Endothelial cell of umbilical vein (primary cell): ENCODE measurements at regions not wholly inside any gene's neighbourhood (a gene's known extent, or its start where the extent isn't known, plus 50 kb on each side); places are given as distances from the start of the nearest gene placed in this dataset.

Experiments used
- BruUV-seq: library from RNA; stranded (reverse); fragments of 400-500 nt; replicated peaks from 2 replicates; lab custom pipeline; 2021; lab: Mats Ljungman, UMichigan
- CTCF ChIA-PET: fragments of 300-600, 350-600 bp; sonication (Branson Sonifier 250); formaldehyde crosslinking; loops from one replicate; lab custom pipeline; 2021; ENCODE audit warnings: antibody characterized with exemption, inconsistent platforms; lab: Charles Lee
- POLR2A ChIA-PET: fragments of 300-600, 350-600 bp; sonication (Branson Sonifier 250); formaldehyde crosslinking; loops from one replicate; lab custom pipeline; 2021; ENCODE audit warnings: antibody characterized with exemption, inconsistent platforms; lab: Charles Lee
- DNase-seq: peaks from one replicate; pipeline ENCODE4 v3.0.0-alpha.2; 2011; ENCODE audit warnings: low read depth, low spot score
- FAIRE-seq: peaks from 2 replicates; lab custom pipeline; 2011; peaks lifted over from hg19 to GRCh38; lab: Jason Lieb, UNC
- H2AFZ ChIP-seq: 2 replicates; pipeline ENCODE4 v1.6.0; 2012; ENCODE audit warnings: low read depth, low read length, control low read depth, inconsistent platforms
- H3K27ac ChIP-seq: 2 replicates; pipeline ENCODE4 v1.5.1; 2011; ENCODE audit warnings: low read depth, mild to moderate bottlenecking, control low read depth, low read length, moderate library complexity; ENCODE audit not compliant: insufficient read depth
- H3K27me3 ChIP-seq, 2 experiments: 2 replicates each; pipeline versions ENCODE4 v1.6.0 to v1.6.1; 2011; ENCODE audit warnings: low read length in 2 of 2, mixed read lengths in 1 of 2; ENCODE audit not compliant: control insufficient read depth in 2 of 2, insufficient read depth in 2 of 2
- H3K36me3 ChIP-seq, 2 experiments: 2 replicates in 1 of 2; 3 replicates in 1 of 2; pipeline ENCODE4 v1.5.1; 2011; ENCODE audit warnings: low read length in 2 of 2, mild to moderate bottlenecking in 1 of 2, moderate library complexity in 1 of 2; ENCODE audit not compliant: control insufficient read depth in 2 of 2, insufficient read depth in 2 of 2; ENCODE audit errors: extremely low read depth in 1 of 2
- H3K4me1 ChIP-seq: 3 replicates; pipeline ENCODE4 v1.5.1; 2011; ENCODE audit warnings: mild to moderate bottlenecking, low read length; ENCODE audit not compliant: control insufficient read depth, insufficient read depth; ENCODE audit errors: extremely low read depth
- H3K4me2 ChIP-seq: 2 replicates; pipeline ENCODE4 v1.6.1; 2011; ENCODE audit warnings: low read length, control low read depth, mixed read lengths; ENCODE audit not compliant: insufficient read depth
- H3K4me3 ChIP-seq, 3 experiments: fragments of 200-600 bp in 1 of 3; sonication (generic), shearing (Covaris generic) in 1 of 3; replicated peaks in 1 of 3; 2 replicates each; pipeline ENCODE4 v1.5.1; 2011 to 2016; ENCODE audit warnings: control low read depth in 3 of 3, low read length in 3 of 3, mild to moderate bottlenecking in 2 of 3, inconsistent platforms in 1 of 3, low read depth in 1 of 3, moderate library complexity in 1 of 3; ENCODE audit not compliant: insufficient read depth in 1 of 3
- H3K79me2 ChIP-seq: 2 replicates; pipeline ENCODE4 v1.6.0; 2012; ENCODE audit warnings: low read length, inconsistent platforms; ENCODE audit not compliant: control insufficient read depth, insufficient read depth
- H3K9ac ChIP-seq: replicated peaks from 2 replicates; pipeline ENCODE3; 2011; ENCODE audit warnings: low read length, control low read depth; ENCODE audit not compliant: insufficient read depth; ENCODE audit errors: extremely low read depth
- H3K9me1 ChIP-seq: replicated peaks from 3 replicates; pipeline ENCODE4 v1.6.0; 2011; ENCODE audit warnings: mild to moderate bottlenecking, low read length; ENCODE audit not compliant: control insufficient read depth, insufficient read depth; ENCODE audit errors: extremely low read depth
- H3K9me3 ChIP-seq: replicated peaks from 2 replicates; pipeline ENCODE4 v1.5.1; 2012; ENCODE audit warnings: low read length, inconsistent platforms; ENCODE audit not compliant: control insufficient read depth, insufficient read depth
- H4K20me1 ChIP-seq: replicated peaks from 2 replicates; pipeline ENCODE3; 2011; ENCODE audit warnings: mild to moderate bottlenecking, low read length; ENCODE audit not compliant: control insufficient read depth, insufficient read depth; ENCODE audit errors: extremely low read depth
- CTCF ChIP-seq, 2 donors: IDR thresholded peaks; 1 replicate in 1 of 2; 2 replicates in 1 of 2; pipeline ENCODE4 v1.5.1; 2011; ENCODE audit warnings: low read length in 2 of 2, mild to moderate bottlenecking in 2 of 2, moderate library complexity in 2 of 2, control low read depth in 1 of 2, inconsistent platforms in 1 of 2, low read depth in 1 of 2; ENCODE audit not compliant: insufficient read depth in 1 of 2; ENCODE audit errors: extremely low read depth in 1 of 2
- EZH2 ChIP-seq: IDR thresholded peaks from 2 replicates; pipeline ENCODE4 v1.6.1; 2012; ENCODE audit warnings: borderline replicate concordance, low read depth, mild to moderate bottlenecking, moderate library complexity, low read length, inconsistent platforms; ENCODE audit not compliant: severe bottlenecking
- FOS ChIP-seq: IDR thresholded peaks from 2 replicates; pipeline ENCODE4 v1.6.1; 2011; ENCODE audit warnings: mild to moderate bottlenecking, low read length, moderate library complexity, borderline replicate concordance; ENCODE audit not compliant: insufficient read depth
- GATA2 ChIP-seq: IDR thresholded peaks from 2 replicates; pipeline ENCODE4 v1.7.0; 2011; ENCODE audit warnings: low read depth, mild to moderate bottlenecking, moderate library complexity, mixed read lengths, low read length; ENCODE audit not compliant: insufficient read length, insufficient read depth
- JUN ChIP-seq: IDR thresholded peaks from 2 replicates; pipeline ENCODE4 v1.6.1; 2011; ENCODE audit warnings: borderline replicate concordance, low read depth; ENCODE audit not compliant: insufficient read length, insufficient read depth
- MAX ChIP-seq: IDR thresholded peaks from 2 replicates; pipeline ENCODE4 v1.6.1; 2011; ENCODE audit not compliant: insufficient read depth, insufficient read length
- MYC ChIP-seq: IDR thresholded peaks from one replicate; pipeline ENCODE4 v1.6.1; 2011; ENCODE audit warnings: mild to moderate bottlenecking, low read depth, low read length
- POLR2A ChIP-seq: IDR thresholded peaks from 2 replicates; pipeline ENCODE4 v1.6.1; 2012; ENCODE audit warnings: low read depth, mild to moderate bottlenecking, control low read depth, low read length
- POLR2AphosphoS5 ChIP-seq: IDR thresholded peaks from 2 replicates; pipeline ENCODE4 v1.6.1; 2012; ENCODE audit warnings: low read depth, mild to moderate bottlenecking, control low read depth, low read length, moderate library complexity; ENCODE audit not compliant: insufficient read depth
- dilution Hi-C: fragments of 300-500 bp; cut with MboI; formaldehyde crosslinking; loops from one replicate; pipeline ENCODE4 v1.15.0; 2019; ENCODE audit warnings: low sequenced_read_pairs; ENCODE audit not compliant: extremely low pct_ligation_motif_present
- intact Hi-C: fragments of 100-400 bp; cut with micrococcal nuclease; formaldehyde crosslinking; loops from one replicate; pipeline ENCODE4 v1.10.0; 2022

- CTCF ChIA-PET, result no interaction called here
- Histone ChIP-seq H3K79me2 (no peaks in the 10 kb centered on the region), H3K9me3 (no peaks in the 10 kb centered on the region), H3K4me3 (no peak overlapping the region), H3K9ac (no peak overlapping the region), H3K27ac (no peak overlapping the region), H3K9me1 (no peaks in the 10 kb centered on the region), H3K36me3 (no peaks in the 10 kb centered on the region), H3K4me2 (no peak overlapping the region), H4K20me1 (no peaks in the 10 kb centered on the region), H2AFZ (no peak overlapping the region), H3K27me3 (no peaks in the 10 kb centered on the region), H3K4me1 (no peaks in the 10 kb centered on the region)
- intact Hi-C loops, result no loop called here
- no peak for DNase-seq
- TF ChIP-seq EZH2, result no peak
- TF ChIP-seq MAX, result no peak
- no peak for TF ChIP-seq GATA2
- no peak for TF ChIP-seq MYC
- no peak for TF ChIP-seq POLR2A
- TF ChIP-seq POLR2AphosphoS5, result no peak
- no peak for TF ChIP-seq FOS
- no peak for TF ChIP-seq JUN
- TF ChIP-seq CTCF (IDR thresholded peaks at IDR 0.05; ENCODE audit: extremely low read depth in 1 of 2, insufficient read depth in 1 of 2, low read depth in 1 of 2, low read length in 2 of 2), result no peak
- BruUV-seq, result no TSS peak
- FAIRE-seq, result no peak
- dilution Hi-C loops, result no loop called here
- POLR2A ChIA-PET, result no interaction called here
Measured at GRCh38 chr6:74550821-74551220, 655.0 kb downstream of the COL12A1 start.
